Neuronal stem cell (in vitro differentiated cells): ENCODE measurements at regions not wholly inside any gene's neighbourhood (a gene's known extent, or its start where the extent isn't known, plus 50 kb on each side); places are given as distances from the start of the nearest gene placed in this dataset.
A peak's percentile ranks its signal among the peaks of the same experiment; 100 is the strongest.

ENCODE experiments used
- DNase-seq: peaks from one replicate; pipeline ENCODE4 v3.0.0-alpha.2; 2013; ENCODE audit warnings: low spot score
- H2AFZ ChIP-seq: one replicate; pipeline ENCODE4 v1.6.1; 2013; ENCODE audit warnings: mild to moderate bottlenecking, low read length, inconsistent platforms
- H2AK5ac ChIP-seq: 2 replicates; pipeline ENCODE4 v1.6.1; 2013; ENCODE audit warnings: low read depth, mild to moderate bottlenecking, inconsistent platforms, low read length, moderate library complexity, mixed read lengths
- H2BK120ac ChIP-seq: 2 replicates; pipeline ENCODE4 v1.6.1; 2013; ENCODE audit warnings: low read depth, mild to moderate bottlenecking, inconsistent platforms, low read length, moderate library complexity, mixed read lengths
- H2BK12ac ChIP-seq: one replicate; pipeline ENCODE4 v1.6.1; 2013; ENCODE audit warnings: low read length, inconsistent platforms
- H2BK15ac ChIP-seq: 2 replicates; pipeline ENCODE4 v1.6.1; 2013; ENCODE audit warnings: mild to moderate bottlenecking, low read length, inconsistent platforms, mixed read lengths
- H2BK5ac ChIP-seq: one replicate; pipeline ENCODE4 v1.6.1; 2013; ENCODE audit warnings: inconsistent platforms, mild to moderate bottlenecking, low read length, moderate library complexity
- H3K14ac ChIP-seq: one replicate; pipeline ENCODE4 v1.6.1; 2013; ENCODE audit warnings: low read length, inconsistent platforms
- H3K18ac ChIP-seq: 2 replicates; pipeline ENCODE4 v1.6.1; 2013; ENCODE audit warnings: low read length, inconsistent platforms
- H3K23ac ChIP-seq: 2 replicates; pipeline ENCODE4 v1.6.1; 2013; ENCODE audit warnings: low read depth, mild to moderate bottlenecking, mixed read lengths, low read length, inconsistent platforms; ENCODE audit not compliant: poor library complexity
- H3K27ac ChIP-seq: replicated peaks from 3 replicates; pipeline ENCODE4 v1.5.1; 2013; ENCODE audit warnings: low read length, inconsistent platforms
- H3K27me3 ChIP-seq, 3 experiments: 2 replicates each; pipeline ENCODE4 v1.6.1; 2013; ENCODE audit warnings: low read length in 3 of 3, mild to moderate bottlenecking in 2 of 3, inconsistent platforms in 1 of 3, low read depth in 1 of 3, mixed read lengths in 1 of 3, moderate library complexity in 1 of 3; ENCODE audit not compliant: control insufficient read depth in 3 of 3, insufficient read depth in 3 of 3
- H3K36me3 ChIP-seq, 2 donors: replicated peaks in 1 of 2; 2 replicates each; pipeline ENCODE4 v1.6.1; 2013; ENCODE audit warnings: low read length in 2 of 2; ENCODE audit not compliant: control insufficient read depth in 2 of 2, insufficient read depth in 2 of 2
- H3K4ac ChIP-seq: 2 replicates; pipeline ENCODE4 v1.6.1; 2013; ENCODE audit warnings: inconsistent platforms, mild to moderate bottlenecking, low read length, moderate library complexity
- H3K4me1 ChIP-seq, 2 donors: 1 replicate in 1 of 2; 2 replicates in 1 of 2; pipeline ENCODE4 v1.6.1; 2013; ENCODE audit warnings: low read length in 2 of 2, low read depth in 1 of 2; ENCODE audit not compliant: control insufficient read depth in 2 of 2, insufficient read depth in 1 of 2
- H3K4me2 ChIP-seq: one replicate; pipeline ENCODE4 v1.6.1; 2013; ENCODE audit warnings: mild to moderate bottlenecking, low read length, inconsistent platforms; ENCODE audit not compliant: insufficient read depth, poor library complexity, severe bottlenecking
- H3K4me3 ChIP-seq, 2 donors: 2 replicates each; pipeline ENCODE4 v1.5.1; 2013; ENCODE audit warnings: low read length in 2 of 2, mild to moderate bottlenecking in 2 of 2, inconsistent platforms in 1 of 2, moderate library complexity in 1 of 2
- H3K79me1 ChIP-seq: one replicate; pipeline ENCODE4 v1.6.1; 2013; ENCODE audit warnings: low read depth, mild to moderate bottlenecking, inconsistent platforms, low read length, moderate library complexity
- H3K9ac ChIP-seq: one replicate; pipeline ENCODE4 v1.6.1; 2013; ENCODE audit warnings: mild to moderate bottlenecking, low read depth, low read length, inconsistent platforms; ENCODE audit not compliant: poor library complexity
- H3K9me3 ChIP-seq, 2 donors: replicated peaks in 1 of 2; 2 replicates each; pipeline versions ENCODE3 to v1.6.1; 2013; ENCODE audit warnings: low read length in 2 of 2, mild to moderate bottlenecking in 2 of 2, inconsistent platforms in 1 of 2, low read depth in 1 of 2, mixed read lengths in 1 of 2, moderate library complexity in 1 of 2; ENCODE audit not compliant: control insufficient read depth in 2 of 2, insufficient read depth in 1 of 2
- H4K8ac ChIP-seq: one replicate; pipeline ENCODE4 v1.6.1; 2013; ENCODE audit warnings: low read depth, mild to moderate bottlenecking, inconsistent platforms, low read length, moderate library complexity
- H4K91ac ChIP-seq: one replicate; pipeline ENCODE4 v1.6.1; 2013; ENCODE audit warnings: low read length, low read depth, mild to moderate bottlenecking, inconsistent platforms; ENCODE audit not compliant: poor library complexity
- WGBS, 2 donors: extraction: QIAGEN DNeasy Blood & Tissue Kit; methylation state at CpG; one replicate each; pipeline ENCODE4 v1.1.7; 2013; ENCODE audit warnings: missing lambda C conversion rate in 2 of 2, mixed read lengths in 1 of 2; ENCODE audit not compliant: insufficient read length in 2 of 2, insufficient replicate concordance in 1 of 2; ENCODE audit errors: extremely low coverage in 2 of 2; 5-methylcytosine and 5-hydroxymethylcytosine counted together

GRCh38 chr15:69666921-69667811 lies 214.5 kb downstream of the RPLP1 start:
- Histone ChIP-seq H3K23ac (no peak overlapping the region), H2AK5ac (peak overlapping the region; percentile 24), H4K8ac (no peak overlapping the region), H2BK5ac (no peak overlapping the region), H3K27me3 (peaks cover 0 to 20% (median 0%) of the 10 kb centered on the region in 3 experiments), H2BK15ac (no peak overlapping the region), H3K4ac (no peak overlapping the region), H3K9me3 (no peaks in the 10 kb centered on the region), H4K91ac (no peak overlapping the region), H3K36me3 (no peaks in the 10 kb centered on the region), H3K27ac (no peak overlapping the region), H3K18ac (peak overlapping the region; percentile 53), H3K4me3 (no peak overlapping the region), H2BK12ac (no peak overlapping the region), H3K14ac (no peak overlapping the region), H2BK120ac (no peak overlapping the region), H2AFZ (no peak overlapping the region), H3K4me2 (no peak overlapping the region), H3K9ac (peak overlapping the region; percentile 25), H3K4me1 (peaks cover 0 to 14% of the 10 kb centered on the region in 2 donors), H3K79me1 (no peaks in the 10 kb centered on the region)
- DNase-seq, result no peak
- no CpG with 5 or more reads among the region's 19 CpGs for WGBS, 2 donors

GRCh38 chr15:69668039-69668705 lies 215.6 kb downstream of the RPLP1 start:
- H3K4me1 ChIP-seq, result peaks cover 0 to 14% of the 10 kb centered on the region in 2 donors
- H3K9me3 ChIP-seq, result no peaks in the 10 kb centered on the region
- no CpG with 5 or more reads among the region's 6 CpGs for WGBS, 2 donors
- no peak overlapping the region for H2BK120ac ChIP-seq
- H3K27me3 ChIP-seq, result peaks cover 0 to 20% (median 0%) of the 10 kb centered on the region in 3 experiments
- no peak overlapping the region for H2BK12ac ChIP-seq
- H3K23ac ChIP-seq, result no peak overlapping the region
- H4K8ac ChIP-seq, result no peak overlapping the region
- no peaks in the 10 kb centered on the region for H3K36me3 ChIP-seq
- peak overlapping the region; percentile 12 for H2AK5ac ChIP-seq
- H3K18ac ChIP-seq, result peak overlapping the region; percentile 15
- H3K4me2 ChIP-seq, result no peak overlapping the region
- no peak for DNase-seq
- no peak overlapping the region for H3K27ac ChIP-seq
- H3K79me1 ChIP-seq, result no peaks in the 10 kb centered on the region
- no peak overlapping the region for H2AFZ ChIP-seq
- no peak overlapping the region for H3K4me3 ChIP-seq
- H3K4ac ChIP-seq, result peak overlapping the region; percentile 8
- no peak overlapping the region for H4K91ac ChIP-seq
- no peak overlapping the region for H2BK5ac ChIP-seq
- no peak overlapping the region for H3K9ac ChIP-seq
- no peak overlapping the region for H2BK15ac ChIP-seq
- no peak overlapping the region for H3K14ac ChIP-seq

DNA sequence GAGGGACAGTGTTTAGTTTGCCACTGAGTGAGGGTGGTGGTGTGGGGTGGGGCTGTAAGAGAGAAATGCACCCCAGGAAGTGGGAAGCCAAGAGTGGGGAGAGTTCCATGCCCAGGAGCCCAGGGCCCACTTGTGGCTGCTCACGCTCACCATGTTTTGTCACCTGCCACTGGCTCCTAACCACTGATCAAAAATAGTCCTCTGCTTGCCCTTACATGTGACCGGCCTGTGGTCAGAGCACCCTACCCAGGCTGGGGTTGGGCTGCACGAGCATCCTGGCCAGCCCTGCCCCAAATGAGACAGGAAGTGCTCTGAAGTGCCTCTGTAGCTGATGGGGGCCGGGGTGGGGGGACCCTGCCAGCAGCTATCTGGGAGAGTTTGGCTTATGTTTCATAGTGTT lies 216.3 kb downstream of the RPLP1 start:
- Histone ChIP-seq H4K8ac (no peak overlapping the region), H2BK15ac (peak overlapping the region; percentile 28), H3K14ac (no peak overlapping the region), H3K4me3 (no peak overlapping the region), H3K79me1 (no peaks in the 10 kb centered on the region), H3K4me2 (no peak overlapping the region), H4K91ac (no peak overlapping the region), H3K4me1 (peaks cover 0 to 14% of the 10 kb centered on the region in 2 donors), H3K27me3 (peaks cover 0 to 17% (median 0%) of the 10 kb centered on the region in 3 experiments), H2AK5ac (no peak overlapping the region), H3K9me3 (no peaks in the 10 kb centered on the region), H3K36me3 (no peaks in the 10 kb centered on the region), H2AFZ (no peak overlapping the region), H2BK120ac (no peak overlapping the region), H3K23ac (peak overlapping the region; percentile 10), H3K18ac (peak overlapping the region; percentile 29), H2BK5ac (no peak overlapping the region), H2BK12ac (no peak overlapping the region), H3K9ac (peak overlapping the region; percentile 27), H3K4ac (no peak overlapping the region), H3K27ac (no peak overlapping the region)
- no CpG with 5 or more reads among the region's 4 CpGs for WGBS, 2 donors
- no peak for DNase-seq

GRCh38 chr15:69669446-69669845 lies 216.8 kb downstream of the RPLP1 start:
- H2AFZ ChIP-seq, result no peak overlapping the region
- no peak overlapping the region for H3K23ac ChIP-seq
- H3K18ac ChIP-seq, result no peak overlapping the region
- H3K9me3 ChIP-seq, result no peaks in the 10 kb centered on the region
- no peak overlapping the region for H4K91ac ChIP-seq
- no peak overlapping the region for H3K4me3 ChIP-seq
- whole genome bisulfite sequencing, 2 donors, result no CpG with 5 or more reads among the region's 3 CpGs
- no peak overlapping the region for H3K27ac ChIP-seq
- no peak overlapping the region for H4K8ac ChIP-seq
- H2BK12ac ChIP-seq, result no peak overlapping the region
- H2AK5ac ChIP-seq, result no peak overlapping the region
- no peak overlapping the region for H3K4me2 ChIP-seq
- H3K79me1 ChIP-seq, result no peaks in the 10 kb centered on the region
- no peak for DNase-seq
- H2BK5ac ChIP-seq, result no peak overlapping the region
- H3K14ac ChIP-seq, result no peak overlapping the region
- no peak overlapping the region for H3K9ac ChIP-seq
- H3K4ac ChIP-seq, result no peak overlapping the region
- no peaks in the 10 kb centered on the region for H3K36me3 ChIP-seq
- peaks cover 0 to 14% of the 10 kb centered on the region in 2 donors for H3K4me1 ChIP-seq
- H3K27me3 ChIP-seq, result peaks cover 0 to 16% (median 0%) of the 10 kb centered on the region in 3 experiments
- peak overlapping the region; percentile 28 for H2BK15ac ChIP-seq
- H2BK120ac ChIP-seq, result no peak overlapping the region
